C4-2B (cell line): ENCODE measurements at regions not wholly inside any gene's neighbourhood (a gene's known extent, or its start where the extent isn't known, plus 50 kb on each side); places are given as distances from the start of the nearest gene placed in this dataset.

Experiments
- ZFX ChIP-seq: fragments of 450-650 bp; IDR thresholded peaks from 2 replicates; pipeline ENCODE4 v1.6.1; 2017
- TF ChIP-seq, protein P1 (sequence below): fragments of 450-650 bp; conservative IDR thresholded peaks from 2 replicates; pipeline ENCODE4 v1.5.1; 2017; ENCODE audit warnings: mild to moderate bottlenecking

DNA sequence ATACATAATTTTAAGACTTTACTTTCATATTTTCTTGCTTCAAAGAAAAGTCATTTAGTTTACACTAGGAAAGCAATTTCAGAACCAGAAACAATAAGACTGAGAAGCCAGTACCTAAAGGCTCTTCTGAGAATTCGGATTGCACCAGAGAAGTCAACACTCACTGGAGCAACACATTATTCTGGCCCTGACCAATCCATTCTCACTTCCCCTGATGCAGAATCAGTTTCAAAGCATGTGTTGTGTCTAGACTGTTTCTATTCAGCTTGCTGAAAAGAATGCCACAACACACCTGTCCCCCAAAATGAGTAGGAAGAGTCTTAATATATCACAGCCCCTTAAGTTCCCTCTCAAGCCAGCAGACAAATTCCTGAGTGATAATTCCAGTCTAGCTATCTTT lies 1074.3 kb upstream of the TENM4 start:
- TF ChIP-seq, protein P1, sequence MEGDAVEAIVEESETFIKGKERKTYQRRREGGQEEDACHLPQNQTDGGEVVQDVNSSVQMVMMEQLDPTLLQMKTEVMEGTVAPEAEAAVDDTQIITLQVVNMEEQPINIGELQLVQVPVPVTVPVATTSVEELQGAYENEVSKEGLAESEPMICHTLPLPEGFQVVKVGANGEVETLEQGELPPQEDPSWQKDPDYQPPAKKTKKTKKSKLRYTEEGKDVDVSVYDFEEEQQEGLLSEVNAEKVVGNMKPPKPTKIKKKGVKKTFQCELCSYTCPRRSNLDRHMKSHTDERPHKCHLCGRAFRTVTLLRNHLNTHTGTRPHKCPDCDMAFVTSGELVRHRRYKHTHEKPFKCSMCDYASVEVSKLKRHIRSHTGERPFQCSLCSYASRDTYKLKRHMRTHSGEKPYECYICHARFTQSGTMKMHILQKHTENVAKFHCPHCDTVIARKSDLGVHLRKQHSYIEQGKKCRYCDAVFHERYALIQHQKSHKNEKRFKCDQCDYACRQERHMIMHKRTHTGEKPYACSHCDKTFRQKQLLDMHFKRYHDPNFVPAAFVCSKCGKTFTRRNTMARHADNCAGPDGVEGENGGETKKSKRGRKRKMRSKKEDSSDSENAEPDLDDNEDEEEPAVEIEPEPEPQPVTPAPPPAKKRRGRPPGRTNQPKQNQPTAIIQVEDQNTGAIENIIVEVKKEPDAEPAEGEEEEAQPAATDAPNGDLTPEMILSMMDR, result no peak
- no peak for TF ChIP-seq ZFX
